ENCODE measurements at regions not wholly inside any gene's neighbourhood (a gene's known extent, or its start where the extent isn't known, plus 50 kb on each side); places are given as distances from the start of the nearest gene placed in this dataset.

DNA sequence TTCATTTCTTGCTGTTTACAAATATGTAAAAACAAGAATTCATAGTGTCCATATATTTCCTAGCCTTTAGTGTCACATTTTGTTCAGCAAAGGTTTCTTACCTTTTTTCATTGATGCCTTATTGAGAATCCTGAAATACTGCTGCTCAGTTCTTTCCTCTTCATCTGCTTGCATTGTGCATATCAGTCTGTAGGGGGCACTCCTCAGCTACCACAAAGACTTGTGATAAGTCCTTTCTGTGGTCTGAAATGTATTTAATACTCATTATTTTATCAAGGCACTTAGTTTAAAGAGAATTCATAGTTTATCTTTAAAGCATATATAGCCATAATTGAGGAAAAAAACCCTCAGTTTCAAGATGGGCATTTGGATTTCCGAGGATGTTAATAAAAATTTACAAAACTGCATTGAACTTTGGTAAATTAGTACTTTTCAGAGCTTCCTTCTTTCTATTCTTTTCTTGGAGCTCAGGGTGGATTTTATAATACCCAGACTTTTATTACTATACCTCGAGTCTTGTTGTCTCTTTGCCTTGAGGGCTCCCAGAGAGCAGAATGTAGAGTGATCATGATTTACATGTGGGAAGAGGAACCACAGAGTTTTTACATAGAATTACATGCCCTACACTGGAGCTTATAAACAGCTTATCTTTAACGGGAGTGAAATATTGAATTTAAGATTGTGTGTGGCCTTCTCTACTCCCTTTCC lies 570.1 kb downstream of the PLCL1 start:
- no peaks in the 10 kb centered on the region for H3K27me3 ChIP-seq
- DNase-seq, result peak; percentile 57

DNA sequence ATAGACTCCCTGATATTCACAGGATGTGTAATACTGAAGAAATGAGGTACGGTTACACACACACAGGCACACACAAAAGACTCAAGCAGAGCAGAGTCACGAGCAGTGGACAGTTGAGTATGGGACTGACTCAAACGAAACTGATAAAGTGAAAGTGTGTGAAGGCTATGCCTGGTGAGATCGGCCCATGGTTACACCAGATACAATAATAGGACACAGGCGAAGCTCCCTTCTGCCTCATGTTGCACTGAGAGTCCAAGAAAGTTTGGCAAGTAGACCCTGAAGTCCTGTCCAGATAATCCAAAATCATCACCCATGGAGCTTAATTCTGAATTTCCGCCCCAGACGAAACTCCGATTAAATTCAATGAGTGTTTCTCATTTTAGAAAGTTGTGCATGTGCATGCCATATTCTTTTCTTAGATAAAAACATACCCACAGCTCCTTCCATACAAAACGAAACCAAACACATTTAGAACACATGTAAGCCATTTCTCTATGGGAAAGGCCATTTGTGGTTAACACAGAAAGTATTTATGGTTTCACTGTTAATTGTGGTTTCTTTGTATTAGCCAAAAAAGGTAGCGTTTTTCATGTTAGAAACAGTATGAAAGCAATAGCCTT lies 567.6 kb downstream of the PLCL1 start:
- H3K9me3 ChIP-seq, result no peaks in the 10 kb centered on the region
- TF ChIP-seq, protein P1, sequence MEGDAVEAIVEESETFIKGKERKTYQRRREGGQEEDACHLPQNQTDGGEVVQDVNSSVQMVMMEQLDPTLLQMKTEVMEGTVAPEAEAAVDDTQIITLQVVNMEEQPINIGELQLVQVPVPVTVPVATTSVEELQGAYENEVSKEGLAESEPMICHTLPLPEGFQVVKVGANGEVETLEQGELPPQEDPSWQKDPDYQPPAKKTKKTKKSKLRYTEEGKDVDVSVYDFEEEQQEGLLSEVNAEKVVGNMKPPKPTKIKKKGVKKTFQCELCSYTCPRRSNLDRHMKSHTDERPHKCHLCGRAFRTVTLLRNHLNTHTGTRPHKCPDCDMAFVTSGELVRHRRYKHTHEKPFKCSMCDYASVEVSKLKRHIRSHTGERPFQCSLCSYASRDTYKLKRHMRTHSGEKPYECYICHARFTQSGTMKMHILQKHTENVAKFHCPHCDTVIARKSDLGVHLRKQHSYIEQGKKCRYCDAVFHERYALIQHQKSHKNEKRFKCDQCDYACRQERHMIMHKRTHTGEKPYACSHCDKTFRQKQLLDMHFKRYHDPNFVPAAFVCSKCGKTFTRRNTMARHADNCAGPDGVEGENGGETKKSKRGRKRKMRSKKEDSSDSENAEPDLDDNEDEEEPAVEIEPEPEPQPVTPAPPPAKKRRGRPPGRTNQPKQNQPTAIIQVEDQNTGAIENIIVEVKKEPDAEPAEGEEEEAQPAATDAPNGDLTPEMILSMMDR (IDR thresholded peaks at IDR 0.05; ENCODE audit: low read depth, low read length), result no peak
- no peak for DNase-seq

More for the DNA sequence above, 570.1 kb downstream of the PLCL1 start:
- no peaks in the 10 kb centered on the region for H3K4me1 ChIP-seq
- TF ChIP-seq, protein P1 (IDR thresholded peaks at IDR 0.05; ENCODE audit: low read depth, low read length), result peak; percentile 93
- no peak overlapping the region for H3K4me3 ChIP-seq (ENCODE audit: low read depth, low read length)
- H3K36me3 ChIP-seq, result no peaks in the 10 kb centered on the region
- H3K9me3 ChIP-seq, result no peaks in the 10 kb centered on the region

DNA sequence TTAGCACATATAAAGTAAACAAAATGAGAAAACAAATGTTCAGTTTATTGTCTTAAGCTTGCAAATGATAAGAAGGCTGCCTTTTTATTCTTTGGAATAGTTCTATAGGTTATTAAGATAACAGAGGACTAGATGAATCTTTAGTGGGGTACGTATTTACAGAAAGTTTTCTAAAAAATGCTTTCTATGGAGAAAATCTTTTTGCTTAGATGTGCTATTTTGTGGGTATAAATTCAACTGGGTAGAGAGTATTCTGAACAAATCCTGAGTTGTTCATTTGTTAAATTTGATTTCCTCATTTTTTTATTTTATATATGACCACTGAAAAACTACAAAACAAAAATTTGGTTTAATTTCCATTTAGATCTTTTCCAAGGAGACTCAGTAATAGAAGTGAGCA lies 566.9 kb downstream of the PLCL1 start:
- TF ChIP-seq, protein P1 (IDR thresholded peaks at IDR 0.05; ENCODE audit: low read depth, low read length), result no peak

More for the DNA sequence above, 567.6 kb downstream of the PLCL1 start:
- no peak overlapping the region for H3K4me3 ChIP-seq (ENCODE audit: low read depth, low read length)
- H3K36me3 ChIP-seq, result no peaks in the 10 kb centered on the region
- H3K27me3 ChIP-seq, result no peaks in the 10 kb centered on the region
- H3K4me1 ChIP-seq, result no peaks in the 10 kb centered on the region

DNA sequence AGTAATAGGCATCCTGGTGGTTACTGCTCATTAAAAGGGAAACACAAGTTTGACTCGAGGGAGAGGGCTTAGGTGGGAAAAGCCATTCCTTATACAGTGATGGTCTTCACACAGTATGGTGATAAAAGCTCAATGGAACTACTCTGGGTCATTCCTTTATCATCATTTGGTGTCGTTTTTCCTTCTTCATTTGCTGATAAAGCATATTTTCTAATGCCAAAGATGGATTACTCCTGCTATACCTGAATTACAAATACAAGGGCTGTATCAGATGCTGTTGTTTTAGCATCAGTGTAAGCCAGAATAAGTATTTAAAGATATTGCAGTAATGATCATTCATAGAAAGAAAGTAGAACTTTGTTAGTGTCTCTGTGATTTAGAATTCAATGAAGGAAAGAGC lies 563.7 kb downstream of the PLCL1 start:
- no peak for DNase-seq
- H3K9me3 ChIP-seq, result no peaks in the 10 kb centered on the region
- no peaks in the 10 kb centered on the region for H3K36me3 ChIP-seq
- H3K4me3 ChIP-seq (ENCODE audit: low read depth, low read length), result no peak overlapping the region
- no peaks in the 10 kb centered on the region for H3K4me1 ChIP-seq
- TF ChIP-seq, protein P1 (IDR thresholded peaks at IDR 0.05; ENCODE audit: low read depth, low read length), result no peak
- H3K27me3 ChIP-seq, result no peaks in the 10 kb centered on the region

More for the DNA sequence above, 566.9 kb downstream of the PLCL1 start:
- no peak for DNase-seq
- no peaks in the 10 kb centered on the region for H3K36me3 ChIP-seq
- H3K9me3 ChIP-seq, result no peaks in the 10 kb centered on the region
- H3K4me1 ChIP-seq, result no peaks in the 10 kb centered on the region
- no peaks in the 10 kb centered on the region for H3K27me3 ChIP-seq
- no peak overlapping the region for H3K4me3 ChIP-seq (ENCODE audit: low read depth, low read length)

DNA sequence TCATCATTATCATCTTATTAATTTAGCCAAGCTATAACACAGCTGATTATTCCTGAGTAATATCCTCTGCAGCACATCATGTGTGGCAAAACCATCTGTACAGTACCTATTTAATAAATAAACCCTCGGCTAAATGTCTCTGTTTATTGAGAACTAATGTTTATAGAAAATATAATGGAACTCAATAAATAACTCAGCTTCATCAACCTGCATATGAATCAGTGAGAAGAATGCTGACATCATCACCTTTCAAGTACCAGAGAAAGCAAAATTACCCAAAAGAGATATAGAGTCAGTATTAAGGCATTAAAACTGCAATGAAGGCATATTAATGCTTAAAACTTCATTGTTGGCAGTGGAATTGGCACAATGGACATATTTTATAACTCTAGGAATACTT lies 558.3 kb downstream of the PLCL1 start:
- TF ChIP-seq, protein P1 (IDR thresholded peaks at IDR 0.05; ENCODE audit: low read depth, low read length), result no peak
- Histone ChIP-seq H3K4me3 (ENCODE audit: low read depth, low read length) (no peak overlapping the region), H3K4me1 (no peaks in the 10 kb centered on the region), H3K36me3 (no peaks in the 10 kb centered on the region), H3K9me3 (no peaks in the 10 kb centered on the region), H3K27me3 (no peaks in the 10 kb centered on the region)
- DNase-seq, result no peak

DNA sequence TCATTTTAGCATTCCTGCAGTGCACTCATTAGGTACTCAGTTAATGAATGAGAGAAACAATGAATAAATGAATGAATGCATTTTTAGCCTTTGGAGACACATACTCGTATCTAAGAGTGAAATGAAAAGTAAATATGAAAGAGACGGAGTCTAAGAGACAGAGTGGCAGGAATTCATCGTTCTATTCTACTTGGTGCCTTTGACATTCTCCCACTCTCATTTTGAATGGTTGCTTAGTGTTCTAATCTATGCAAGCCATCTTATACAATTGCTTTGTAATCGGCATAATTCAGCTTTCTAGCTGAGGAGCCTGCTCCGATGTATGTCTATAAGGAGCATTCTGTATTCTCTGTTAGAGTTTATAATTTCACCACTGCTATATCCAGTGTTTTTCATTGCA lies 554.9 kb downstream of the PLCL1 start:
- Histone ChIP-seq H3K4me3 (ENCODE audit: low read depth, low read length) (no peak overlapping the region), H3K4me1 (no peaks in the 10 kb centered on the region), H3K9me3 (no peaks in the 10 kb centered on the region), H3K27me3 (no peaks in the 10 kb centered on the region; the same call in 1 of the 2 replicates), H3K36me3 (no peaks in the 10 kb centered on the region)
- TF ChIP-seq, protein P1 (IDR thresholded peaks at IDR 0.05; ENCODE audit: low read depth, low read length), result no peak
- DNase-seq, result no peak

All from BE2C (cell line).